ENCODE measurements at regions not wholly inside any gene's neighbourhood (a gene's known extent, or its start where the extent isn't known, plus 50 kb on each side); places are given as distances from the start of the nearest gene placed in this dataset.
"Not testable (repeated sequence)": the region's sequence is repeated elsewhere in the genome, so short reads cannot be mapped to it uniquely, and the experiment has no call there.

GRCh38 chr15:45869034-45869668 is 234.3 kb downstream of the SQOR start:
- H3K27ac Mint-ChIP-seq, result no peak overlapping the region
- H3K9me3 Mint-ChIP-seq, result peaks cover 0 to 9% (median 5%) of the 10 kb centered on the region in 3 donors
- H3K36me3 Mint-ChIP-seq, result no peaks in the 10 kb centered on the region
- no peaks in the 10 kb centered on the region for H3K27me3 Mint-ChIP-seq
- H3K4me3 Mint-ChIP-seq, result no peak overlapping the region
- H3K4me1 Mint-ChIP-seq, result no peaks in the 10 kb centered on the region

GRCh38 chr15:45871121-45871855 is 236.5 kb downstream of the SQOR start:
- H3K9me3 Mint-ChIP-seq, result peaks cover 0 to 9% (median 8%) of the 10 kb centered on the region in 3 donors
- H3K4me1 Mint-ChIP-seq, result no peaks in the 10 kb centered on the region
- H3K27me3 Mint-ChIP-seq, result no peaks in the 10 kb centered on the region
- no peaks in the 10 kb centered on the region for H3K36me3 Mint-ChIP-seq
- H3K27ac Mint-ChIP-seq, result no peak overlapping the region
- no peak overlapping the region for H3K4me3 Mint-ChIP-seq

- no peaks in the 10 kb centered on the region for H3K4me1 Mint-ChIP-seq
- H3K9me3 Mint-ChIP-seq, result peaks cover 1 to 11% (median 11%) of the 10 kb centered on the region in 3 donors
- no peaks in the 10 kb centered on the region for H3K27me3 Mint-ChIP-seq
- H3K4me3 Mint-ChIP-seq, result no peak overlapping the region
- no peaks in the 10 kb centered on the region for H3K36me3 Mint-ChIP-seq
- H3K27ac Mint-ChIP-seq, result no peak overlapping the region
Observed at GRCh38 chr15:45873781-45874180, 239.0 kb downstream of the SQOR start.

- not testable (repeated sequence) for H3K4me1 Mint-ChIP-seq, H3K27me3 Mint-ChIP-seq, H3K36me3 Mint-ChIP-seq, H3K27ac Mint-ChIP-seq, H3K4me3 Mint-ChIP-seq
- peaks cover 2 to 16% (median 11%) of the 10 kb centered on the region in 3 donors for H3K9me3 Mint-ChIP-seq
Observed at GRCh38 chr15:45874566-45874965, 239.7 kb downstream of the SQOR start.

DNA sequence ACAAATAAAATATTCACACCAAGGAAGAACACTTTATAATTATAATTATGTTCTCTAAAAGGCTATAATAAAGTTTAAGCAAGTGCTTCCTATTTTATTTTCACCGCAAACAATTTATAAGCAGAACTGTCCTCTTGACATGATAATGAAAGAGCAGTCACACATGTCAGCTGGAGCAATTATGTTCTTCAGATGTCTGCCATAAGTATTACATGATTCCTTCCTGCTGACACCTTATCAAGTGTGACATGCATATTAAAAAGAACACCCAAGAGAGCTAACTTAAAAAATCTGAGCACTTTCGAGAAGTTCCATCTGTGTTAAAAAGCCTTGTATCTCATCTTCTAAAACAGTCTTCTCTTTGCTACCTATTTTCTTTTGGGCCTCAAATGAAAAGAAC is 249.5 kb downstream of the SQOR start:
- H3K27me3 Mint-ChIP-seq, result peaks cover 2% of the 10 kb centered on the region
- H3K36me3 Mint-ChIP-seq, result peaks cover 3% of the 10 kb centered on the region
- no peak overlapping the region for H3K4me3 Mint-ChIP-seq
- no peak overlapping the region for H3K27ac Mint-ChIP-seq
- H3K4me1 Mint-ChIP-seq, result peaks cover 0 to 2% (median 0%) of the 10 kb centered on the region in 3 donors
- peaks cover 0 to 6% (median 2%) of the 10 kb centered on the region in 3 donors for H3K9me3 Mint-ChIP-seq

DNA sequence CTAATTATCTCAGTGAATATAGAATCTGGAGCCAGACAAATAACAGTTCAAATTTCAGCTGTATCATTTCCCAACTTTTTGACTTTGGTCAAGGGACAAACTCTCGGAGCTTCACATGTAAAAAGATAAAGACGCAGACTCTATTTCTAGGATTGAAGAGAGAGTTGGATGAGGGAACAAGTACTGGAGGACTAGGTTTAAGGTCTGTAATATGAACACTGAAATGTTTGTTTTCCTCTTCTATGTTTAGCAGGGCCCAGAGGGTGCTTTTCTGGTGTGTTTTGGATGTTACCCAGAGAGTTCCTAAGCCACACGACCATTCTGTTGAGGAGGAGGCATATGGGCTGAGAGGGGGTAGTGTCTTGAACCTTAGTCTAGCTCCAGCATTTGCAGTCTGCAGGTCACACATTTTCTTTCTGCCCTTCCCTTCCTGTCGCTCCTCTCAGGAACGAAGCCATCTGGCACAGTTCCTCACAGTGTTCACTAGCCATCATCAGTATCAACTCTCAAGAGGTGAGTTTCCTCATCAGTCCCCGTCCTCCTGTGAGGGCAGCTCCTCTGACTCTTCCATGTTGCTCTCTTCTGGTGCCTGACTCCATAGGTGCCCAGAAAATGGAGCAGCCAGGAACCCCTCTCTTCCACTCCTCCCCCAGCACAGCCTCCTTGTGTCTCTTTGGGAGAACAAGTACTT is 250.1 kb downstream of the SQOR start:
- Mint-ChIP-seq H3K4me3 (no peak overlapping the region), H3K27ac (no peak overlapping the region), H3K36me3 (peaks cover 3% of the 10 kb centered on the region), H3K9me3 (peaks cover 0 to 6% (median 2%) of the 10 kb centered on the region in 3 donors), H3K4me1 (peaks cover 0 to 2% (median 0%) of the 10 kb centered on the region in 3 donors), H3K27me3 (peaks cover 2% of the 10 kb centered on the region)

DNA sequence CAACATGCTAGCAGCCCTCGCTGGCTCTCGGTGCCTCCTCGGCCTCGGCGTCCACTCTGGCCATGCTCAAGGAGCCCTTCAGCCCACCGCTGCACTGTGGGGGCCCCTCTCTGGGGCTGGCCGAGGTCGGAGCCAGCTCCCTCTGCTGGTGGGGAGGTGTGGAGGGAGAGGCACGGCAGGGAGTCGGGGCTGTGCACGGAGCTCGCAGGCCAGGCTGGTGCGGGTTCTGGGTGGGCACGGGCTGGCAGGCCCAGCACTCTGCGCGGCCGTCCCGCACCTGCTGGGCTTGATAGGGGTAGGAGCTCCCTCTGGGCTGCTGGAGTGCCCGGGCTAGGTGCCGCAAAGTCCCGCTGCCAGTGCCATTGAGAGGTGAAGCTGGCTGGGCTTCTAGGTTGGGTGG is 251.0 kb downstream of the SQOR start:
- H3K4me3 Mint-ChIP-seq, result no peak overlapping the region
- H3K27me3 Mint-ChIP-seq, result peaks cover 2% of the 10 kb centered on the region
- peaks cover 3% of the 10 kb centered on the region for H3K36me3 Mint-ChIP-seq
- peaks cover 0 to 6% (median 2%) of the 10 kb centered on the region in 3 donors for H3K9me3 Mint-ChIP-seq
- no peak overlapping the region for H3K27ac Mint-ChIP-seq
- H3K4me1 Mint-ChIP-seq, result peaks cover 0 to 2% (median 0%) of the 10 kb centered on the region in 3 donors

- Mint-ChIP-seq H3K9me3 (peaks cover 0 to 3% (median 2%) of the 10 kb centered on the region in 3 donors), H3K36me3 (peaks cover 3% of the 10 kb centered on the region), H3K4me1 (peaks cover 0 to 2% (median 0%) of the 10 kb centered on the region in 3 donors), H3K4me3 (no peak overlapping the region), H3K27ac (no peak overlapping the region), H3K27me3 (peaks cover 2% of the 10 kb centered on the region)
Observed at GRCh38 chr15:45891766-45892165, 256.9 kb downstream of the SQOR start.

DNA sequence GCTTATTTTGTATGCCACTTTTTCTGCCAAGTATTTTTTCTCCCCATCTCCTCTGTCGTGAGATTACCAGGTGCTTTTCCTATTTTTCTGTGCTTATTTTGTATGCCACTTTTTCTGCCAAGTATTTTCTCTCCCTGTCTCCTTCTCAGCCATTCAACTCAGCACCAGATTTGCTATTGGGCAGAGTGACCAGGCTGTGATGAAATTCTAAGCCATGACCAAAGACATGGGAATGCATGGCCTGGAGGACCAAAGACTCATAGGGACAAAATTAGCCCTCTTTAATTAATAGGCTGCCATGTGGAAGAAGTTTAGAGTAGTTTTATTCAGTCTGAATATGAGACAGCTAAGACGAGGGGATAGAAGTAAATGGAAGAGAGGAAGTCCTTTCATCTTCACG is 257.4 kb downstream of the SQOR start:
- Mint-ChIP-seq H3K4me1 (no peaks in the 10 kb centered on the region), H3K9me3 (peaks cover 0 to 3% (median 0%) of the 10 kb centered on the region in 3 donors), H3K36me3 (peaks cover 3% of the 10 kb centered on the region), H3K4me3 (no peak overlapping the region), H3K27ac (no peak overlapping the region), H3K27me3 (peaks cover 2% of the 10 kb centered on the region)

- peaks cover 2% of the 10 kb centered on the region for H3K36me3 Mint-ChIP-seq
- peaks cover 4 to 14% (median 12%) of the 10 kb centered on the region in 3 donors for H3K9me3 Mint-ChIP-seq
- H3K4me3 Mint-ChIP-seq, result no peak overlapping the region
- H3K27me3 Mint-ChIP-seq, result no peaks in the 10 kb centered on the region
- no peaks in the 10 kb centered on the region for H3K4me1 Mint-ChIP-seq
- no peak overlapping the region for H3K27ac Mint-ChIP-seq
Observed at GRCh38 chr15:45903283-45903682, 268.5 kb downstream of the SQOR start.

DNA sequence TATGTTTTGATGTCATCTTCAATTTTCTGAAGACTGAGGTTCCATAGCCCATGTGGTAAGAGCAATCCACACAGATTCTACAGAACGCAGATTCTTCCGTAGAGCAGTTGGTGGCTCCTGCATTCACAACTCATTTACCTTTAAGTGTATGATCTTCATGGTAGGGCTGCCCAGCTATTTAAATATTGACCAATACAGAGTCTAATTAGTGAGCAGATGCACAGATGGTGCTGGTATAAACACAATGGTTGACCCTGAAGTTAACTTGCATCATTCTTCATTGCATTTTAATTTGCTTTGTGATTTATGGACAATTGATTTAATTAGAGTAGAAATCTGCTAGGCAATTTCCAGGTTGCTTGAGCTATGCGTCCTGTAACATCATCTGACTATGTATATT is 269.2 kb downstream of the SQOR start:
- H3K27ac Mint-ChIP-seq, result no peak overlapping the region
- no peaks in the 10 kb centered on the region for H3K4me1 Mint-ChIP-seq
- H3K4me3 Mint-ChIP-seq, result no peak overlapping the region
- peaks cover 4 to 15% (median 12%) of the 10 kb centered on the region in 3 donors for H3K9me3 Mint-ChIP-seq
- H3K27me3 Mint-ChIP-seq, result no peaks in the 10 kb centered on the region
- H3K36me3 Mint-ChIP-seq, result peaks cover 2% of the 10 kb centered on the region

DNA sequence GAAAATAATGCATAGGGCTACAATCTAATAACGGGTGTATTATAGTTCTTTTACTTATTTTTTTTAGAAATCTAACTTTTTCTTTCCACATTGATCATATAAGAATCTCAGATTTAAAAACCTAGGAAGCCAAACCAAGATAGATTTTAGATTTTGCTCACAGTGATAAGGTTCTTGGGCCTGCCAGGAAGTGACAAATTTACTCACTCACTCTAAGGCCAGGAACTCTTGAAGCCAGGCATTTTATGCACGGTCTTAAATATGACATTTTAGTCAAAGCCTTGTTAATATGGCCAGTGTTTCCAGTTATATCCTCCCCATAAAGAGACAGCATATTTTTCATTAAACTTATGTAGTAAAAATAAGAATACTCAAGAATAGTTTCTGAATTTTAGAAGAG is 271.4 kb downstream of the SQOR start:
- peaks cover 4 to 12% (median 12%) of the 10 kb centered on the region in 3 donors for H3K9me3 Mint-ChIP-seq
- peaks cover 2% of the 10 kb centered on the region for H3K36me3 Mint-ChIP-seq
- H3K4me3 Mint-ChIP-seq, result no peak overlapping the region
- no peaks in the 10 kb centered on the region for H3K4me1 Mint-ChIP-seq
- H3K27me3 Mint-ChIP-seq, result no peaks in the 10 kb centered on the region
- H3K27ac Mint-ChIP-seq, result no peak overlapping the region

DNA sequence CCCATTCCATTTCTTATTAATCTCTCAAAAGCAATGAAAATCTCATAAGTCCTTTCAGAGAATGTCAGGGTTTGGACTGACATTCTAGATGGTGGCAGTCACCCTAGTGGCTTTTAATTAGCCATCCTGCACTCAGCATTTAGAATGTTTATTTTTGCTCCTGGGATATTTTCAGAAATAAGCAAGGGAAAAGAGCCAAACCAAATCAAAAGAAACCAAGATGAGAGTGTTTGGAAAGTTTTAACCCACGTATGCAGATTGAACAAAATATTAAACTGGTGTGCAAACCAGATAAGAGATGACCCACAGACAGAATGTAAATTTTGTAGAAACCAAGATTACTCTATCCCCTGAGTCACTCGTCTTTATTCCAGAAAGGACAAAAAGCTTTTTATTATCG is 275.8 kb downstream of the SQOR start:
- peaks cover 2% of the 10 kb centered on the region for H3K36me3 Mint-ChIP-seq
- H3K27me3 Mint-ChIP-seq, result no peaks in the 10 kb centered on the region
- H3K4me3 Mint-ChIP-seq, result no peak overlapping the region
- no peak overlapping the region for H3K27ac Mint-ChIP-seq
- H3K4me1 Mint-ChIP-seq, result no peaks in the 10 kb centered on the region
- H3K9me3 Mint-ChIP-seq, result peaks cover 4 to 11% (median 8%) of the 10 kb centered on the region in 3 donors

GRCh38 chr15:45913451-45913850 is 278.6 kb downstream of the SQOR start:
- no peaks in the 10 kb centered on the region for H3K36me3 Mint-ChIP-seq
- H3K4me3 Mint-ChIP-seq, result no peak overlapping the region
- H3K9me3 Mint-ChIP-seq, result peaks cover 0 to 7% (median 6%) of the 10 kb centered on the region in 3 donors
- H3K27ac Mint-ChIP-seq, result no peak overlapping the region
- no peaks in the 10 kb centered on the region for H3K27me3 Mint-ChIP-seq
- no peaks in the 10 kb centered on the region for H3K4me1 Mint-ChIP-seq

DNA sequence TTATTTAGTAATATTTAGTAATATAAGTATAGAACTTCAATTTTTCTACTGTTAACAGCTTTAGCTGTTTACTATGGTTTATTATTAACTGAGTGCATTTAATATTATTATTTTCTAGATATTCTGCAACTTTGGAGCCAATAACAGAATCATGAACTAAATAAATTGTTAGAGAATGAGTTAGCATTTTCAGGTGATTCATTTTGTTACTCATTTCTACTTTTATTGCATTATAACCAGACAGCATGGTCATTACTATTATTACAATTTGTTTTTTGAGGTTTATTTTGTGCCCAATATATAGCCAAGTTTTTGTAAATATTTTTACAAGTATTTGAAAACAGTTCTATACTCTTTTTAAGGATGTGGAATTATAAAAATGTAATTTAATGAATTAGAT is 279.6 kb downstream of the SQOR start:
- no peaks in the 10 kb centered on the region for H3K4me1 Mint-ChIP-seq
- H3K9me3 Mint-ChIP-seq, result peaks cover 0 to 7% (median 6%) of the 10 kb centered on the region in 3 donors
- no peaks in the 10 kb centered on the region for H3K27me3 Mint-ChIP-seq
- H3K27ac Mint-ChIP-seq, result no peak overlapping the region
- no peaks in the 10 kb centered on the region for H3K36me3 Mint-ChIP-seq
- no peak overlapping the region for H3K4me3 Mint-ChIP-seq

Data from IgD-negative memory B cell (primary cell).